ENCODE measurements at regions not wholly inside any gene's neighbourhood (a gene's known extent, or its start where the extent isn't known, plus 50 kb on each side); places are given as distances from the start of the nearest gene placed in this dataset.

GRCh38 chr11:15897211-15897960, 459.0 kb downstream of the SOX6 start:
- no peak for TF ChIP-seq GATA3 (IDR thresholded peaks at IDR 0.05; ENCODE audit: low read depth, low read length)
- no peak for TF ChIP-seq GATA2 (IDR thresholded peaks at IDR 0.05; ENCODE audit: low read depth, low read length)

Measured in SH-SY5Y (cell line).